ENCODE measurements at regions not wholly inside any gene's neighbourhood (a gene's known extent, or its start where the extent isn't known, plus 50 kb on each side); places are given as distances from the start of the nearest gene placed in this dataset.

- TF ChIP-seq, protein P1, sequence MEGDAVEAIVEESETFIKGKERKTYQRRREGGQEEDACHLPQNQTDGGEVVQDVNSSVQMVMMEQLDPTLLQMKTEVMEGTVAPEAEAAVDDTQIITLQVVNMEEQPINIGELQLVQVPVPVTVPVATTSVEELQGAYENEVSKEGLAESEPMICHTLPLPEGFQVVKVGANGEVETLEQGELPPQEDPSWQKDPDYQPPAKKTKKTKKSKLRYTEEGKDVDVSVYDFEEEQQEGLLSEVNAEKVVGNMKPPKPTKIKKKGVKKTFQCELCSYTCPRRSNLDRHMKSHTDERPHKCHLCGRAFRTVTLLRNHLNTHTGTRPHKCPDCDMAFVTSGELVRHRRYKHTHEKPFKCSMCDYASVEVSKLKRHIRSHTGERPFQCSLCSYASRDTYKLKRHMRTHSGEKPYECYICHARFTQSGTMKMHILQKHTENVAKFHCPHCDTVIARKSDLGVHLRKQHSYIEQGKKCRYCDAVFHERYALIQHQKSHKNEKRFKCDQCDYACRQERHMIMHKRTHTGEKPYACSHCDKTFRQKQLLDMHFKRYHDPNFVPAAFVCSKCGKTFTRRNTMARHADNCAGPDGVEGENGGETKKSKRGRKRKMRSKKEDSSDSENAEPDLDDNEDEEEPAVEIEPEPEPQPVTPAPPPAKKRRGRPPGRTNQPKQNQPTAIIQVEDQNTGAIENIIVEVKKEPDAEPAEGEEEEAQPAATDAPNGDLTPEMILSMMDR (IDR thresholded peaks at IDR 0.05; ENCODE audit: low read depth, low read length) = no peak
- TF ChIP-seq EZH2phosphoT487 (IDR thresholded peaks at IDR 0.05; ENCODE audit: low read depth) = no peak
These were observed 514.6 kb upstream of the KLHL4 start for GRCh38 chrX:87003031-87003430.
